GM21786 (cell line): ENCODE measurements at regions not wholly inside any gene's neighbourhood (a gene's known extent, or its start where the extent isn't known, plus 50 kb on each side); places are given as distances from the start of the nearest gene placed in this dataset.

Experiments
- ATAC-seq: cut with Tn5 transposase; IDR thresholded peaks from one replicate; pipeline ENCODE4 v1.9.1; 2021; ENCODE audit not compliant: unreplicated experiment

DNA sequence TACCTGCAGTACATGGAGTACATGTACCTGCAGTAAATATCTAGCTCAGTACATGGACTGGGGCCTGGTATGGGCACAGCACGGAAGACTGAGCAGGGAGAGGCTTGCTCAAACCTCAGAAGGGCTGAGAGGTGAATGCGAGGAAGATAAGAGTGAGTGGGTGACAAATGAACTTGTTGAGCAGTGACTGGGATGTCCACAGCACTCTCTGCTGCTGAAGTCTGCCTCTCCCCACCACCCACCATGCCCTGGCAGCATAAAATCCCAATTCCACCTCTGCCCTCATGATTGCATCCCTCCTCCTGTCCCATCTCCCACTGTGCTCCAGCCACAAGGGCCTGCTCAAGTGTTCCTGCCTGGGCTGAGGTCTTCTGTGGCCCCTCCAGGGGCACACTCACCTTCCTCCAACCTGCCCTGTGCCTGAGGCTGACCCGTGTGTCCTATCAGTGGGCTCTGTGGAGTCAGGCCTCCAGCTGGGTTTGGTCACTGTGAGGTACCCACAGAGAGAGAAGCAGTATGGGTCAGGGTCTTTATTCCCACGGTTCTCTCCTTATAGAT, 114.2 kb downstream of the FOXD2 start:
- ATAC-seq, result no peak

DNA sequence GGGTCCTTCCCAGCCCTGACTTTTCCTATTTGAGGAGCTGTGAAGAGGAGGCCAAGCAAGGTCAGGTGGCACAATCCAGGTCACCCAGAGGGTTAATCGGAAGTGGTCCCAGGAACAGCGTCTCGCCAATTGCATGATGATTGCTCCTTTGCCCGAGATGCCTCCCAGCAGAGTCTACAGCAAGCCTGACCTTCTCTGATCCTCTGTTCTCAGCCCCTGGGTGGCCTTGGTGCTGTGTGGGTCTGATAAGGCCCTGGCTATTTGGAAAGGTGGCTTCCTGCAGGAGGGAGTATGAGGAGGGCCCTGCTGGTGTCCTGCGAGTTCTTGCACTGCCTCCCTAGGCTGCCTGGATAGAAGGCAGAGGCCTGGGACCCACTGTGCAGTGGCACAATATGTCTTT, 116.2 kb downstream of the FOXD2 start:
- ATAC-seq, result no peak

DNA sequence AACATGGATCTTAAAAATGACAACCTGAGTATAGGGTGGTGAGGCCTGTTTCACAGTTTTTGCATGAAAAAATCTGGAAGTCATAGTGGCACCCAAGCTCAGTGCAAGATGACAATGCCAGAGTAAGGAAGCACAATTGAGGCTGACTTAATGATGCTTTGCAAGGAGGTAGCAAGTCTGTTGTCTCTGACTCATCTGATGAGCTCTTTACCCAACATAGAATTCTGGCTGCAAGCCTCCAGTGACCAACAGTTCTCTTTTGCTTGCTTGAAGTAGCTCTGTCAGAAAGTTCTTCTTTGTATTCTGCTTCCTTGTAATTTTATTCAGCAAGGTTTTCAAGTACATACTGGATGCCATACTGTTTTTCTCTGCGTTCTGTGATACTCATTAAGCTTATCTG, 117.1 kb downstream of the FOXD2 start:
- no peak for ATAC-seq

DNA sequence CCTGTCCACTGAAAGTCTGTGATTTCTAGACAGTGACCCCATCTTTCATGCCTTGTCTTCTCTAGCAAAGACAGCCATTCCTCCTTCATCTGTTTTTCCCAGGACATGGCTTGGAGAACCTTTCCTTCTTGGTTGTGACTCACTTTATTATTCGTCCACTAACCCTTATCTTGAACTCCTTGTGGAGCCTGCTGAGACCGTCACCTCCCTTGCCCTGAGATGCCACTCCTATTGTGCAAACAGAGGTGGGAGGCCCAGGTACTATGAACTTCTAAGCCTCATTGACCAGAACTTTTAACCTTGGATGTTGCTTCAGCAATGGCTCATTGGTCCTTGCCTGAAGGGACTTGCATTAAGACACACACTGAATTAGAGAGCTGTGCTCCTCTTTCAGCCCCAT, 117.5 kb downstream of the FOXD2 start:
- ATAC-seq, result no peak

DNA sequence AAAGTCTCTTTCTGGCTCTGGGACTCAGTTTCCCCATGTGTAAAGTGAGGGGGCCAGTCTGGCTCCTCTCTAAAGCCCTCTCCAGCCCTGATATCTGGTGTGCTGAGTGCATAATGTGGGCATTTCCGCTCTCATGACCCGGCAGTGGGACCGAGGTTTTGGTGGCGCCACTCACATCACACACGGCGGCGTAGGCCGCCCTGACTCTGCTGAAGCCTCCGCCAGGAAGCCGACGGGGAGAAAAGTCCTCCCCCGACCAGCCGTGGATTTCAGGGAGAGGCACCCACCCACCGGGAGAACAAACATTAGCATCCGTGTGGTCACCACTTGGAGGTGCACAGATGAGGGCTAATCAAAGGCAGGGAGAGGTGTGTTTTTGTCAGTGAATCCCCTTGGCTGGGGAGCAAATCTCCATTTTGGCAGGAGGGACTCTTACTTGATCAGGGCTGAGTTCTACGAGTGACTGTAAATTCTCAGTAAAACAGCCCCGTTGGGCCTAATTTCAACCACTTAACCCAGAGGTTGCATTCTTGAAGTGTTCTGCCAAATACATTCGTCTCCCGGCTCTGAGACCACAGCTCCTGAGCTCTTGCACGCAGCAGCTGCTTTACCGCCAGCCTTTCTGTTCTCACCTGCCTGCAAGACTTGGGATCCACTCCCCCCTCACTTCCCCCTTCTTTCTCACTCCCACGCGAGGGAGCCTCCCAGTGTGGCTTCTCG, 118.2 kb downstream of the FOXD2 start:
- ATAC-seq, result no peak

DNA sequence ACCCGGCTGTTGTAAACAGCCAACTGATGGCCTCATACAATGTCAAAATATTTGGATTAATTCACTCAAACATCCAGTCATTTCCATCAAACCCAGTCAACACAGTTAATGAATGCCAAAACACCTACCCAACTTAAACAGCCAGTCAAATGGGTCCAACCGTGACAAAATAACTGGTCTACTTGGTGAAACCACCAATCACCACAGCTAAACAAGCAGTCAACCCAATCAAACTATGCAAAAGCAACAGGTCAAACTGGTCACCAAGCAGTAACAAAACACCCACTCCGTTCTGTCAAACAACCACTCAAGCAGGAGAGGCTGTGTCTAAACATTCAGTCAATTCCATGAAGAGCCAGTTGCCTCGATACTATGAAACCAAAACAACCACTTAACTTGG, 119.2 kb downstream of the FOXD2 start:
- no peak for ATAC-seq

DNA sequence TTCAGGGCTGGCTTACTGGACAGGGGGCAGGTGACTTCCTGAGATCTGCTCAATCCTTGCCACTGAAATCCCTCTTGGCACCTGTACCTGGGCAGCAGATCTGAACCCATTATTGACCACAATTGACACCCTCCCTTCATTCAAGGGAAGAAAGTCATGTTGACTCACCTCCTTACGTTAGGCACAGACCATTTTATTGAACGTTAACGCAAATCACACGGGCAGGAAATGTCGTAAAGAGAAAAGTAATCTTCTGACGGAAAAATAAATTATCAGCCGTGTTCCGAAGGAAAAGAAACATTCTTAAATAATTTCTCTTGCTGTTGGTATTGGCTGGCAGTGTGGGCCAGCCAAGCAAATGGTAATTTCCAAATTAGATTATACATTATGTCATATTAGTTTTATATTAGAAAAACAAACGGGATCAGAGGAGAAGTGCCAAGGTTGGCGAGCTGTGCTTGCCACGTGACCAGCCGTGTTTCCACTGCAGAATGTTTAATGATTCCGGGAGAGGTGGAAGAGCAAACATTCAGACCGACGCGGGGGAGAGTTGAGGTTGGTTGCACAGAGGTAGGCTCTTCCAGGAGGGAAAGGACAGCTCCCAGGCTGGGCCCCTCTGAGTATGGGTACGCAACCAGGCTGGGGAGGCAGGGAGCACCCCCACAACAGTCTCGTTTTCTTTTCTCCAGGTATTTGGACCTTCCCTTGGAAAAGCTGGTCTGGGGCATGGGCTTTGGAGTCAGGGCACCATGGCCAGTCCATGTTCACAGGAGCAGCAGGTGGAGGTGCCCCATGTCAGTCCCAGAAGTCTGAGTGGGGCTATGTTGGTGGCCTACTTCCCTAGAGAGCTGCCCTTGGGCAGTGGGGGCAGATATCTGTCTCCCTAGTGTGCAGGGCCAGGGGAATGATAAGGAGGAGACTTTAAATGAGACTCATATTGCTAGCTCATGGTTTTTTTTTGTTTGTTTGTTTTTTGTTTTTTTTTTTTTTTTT, 121.1 kb downstream of the FOXD2 start:
- ATAC-seq, result no peak

DNA sequence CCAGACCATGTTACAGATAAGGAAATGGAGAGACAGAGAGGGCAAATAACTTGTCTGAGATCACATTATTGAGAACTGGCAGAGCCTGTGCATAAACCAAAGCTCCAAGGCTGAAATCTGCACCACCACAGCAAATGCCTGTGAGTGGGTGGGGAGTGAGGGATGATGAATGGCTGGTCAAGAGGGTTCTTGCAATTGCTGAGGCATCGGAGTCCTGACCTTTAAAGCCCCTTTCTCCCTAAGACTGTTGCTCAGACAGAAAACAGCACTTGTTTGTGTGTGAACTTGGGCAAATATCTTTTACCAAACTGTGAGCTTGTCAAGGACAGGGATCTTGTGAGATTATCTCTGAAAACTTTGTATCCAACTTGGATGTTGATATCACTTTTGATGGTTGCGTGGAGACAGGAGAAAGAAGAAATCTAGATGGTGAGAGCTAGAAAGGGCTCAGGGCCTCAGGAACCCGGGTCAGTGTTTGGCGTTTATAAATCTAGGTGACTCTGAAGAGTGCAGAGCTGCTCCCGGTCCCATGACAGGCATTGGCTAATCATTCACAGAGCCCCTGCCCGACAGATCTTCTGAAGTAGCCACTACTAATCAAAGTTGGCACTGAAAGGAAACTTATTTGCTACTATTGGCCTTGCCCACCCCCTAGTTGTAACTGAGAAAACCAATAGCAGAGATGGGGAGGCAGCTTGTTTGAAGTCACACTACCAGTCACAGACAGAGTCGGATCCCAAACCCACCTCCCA, 122.3 kb downstream of the FOXD2 start:
- no peak for ATAC-seq

DNA sequence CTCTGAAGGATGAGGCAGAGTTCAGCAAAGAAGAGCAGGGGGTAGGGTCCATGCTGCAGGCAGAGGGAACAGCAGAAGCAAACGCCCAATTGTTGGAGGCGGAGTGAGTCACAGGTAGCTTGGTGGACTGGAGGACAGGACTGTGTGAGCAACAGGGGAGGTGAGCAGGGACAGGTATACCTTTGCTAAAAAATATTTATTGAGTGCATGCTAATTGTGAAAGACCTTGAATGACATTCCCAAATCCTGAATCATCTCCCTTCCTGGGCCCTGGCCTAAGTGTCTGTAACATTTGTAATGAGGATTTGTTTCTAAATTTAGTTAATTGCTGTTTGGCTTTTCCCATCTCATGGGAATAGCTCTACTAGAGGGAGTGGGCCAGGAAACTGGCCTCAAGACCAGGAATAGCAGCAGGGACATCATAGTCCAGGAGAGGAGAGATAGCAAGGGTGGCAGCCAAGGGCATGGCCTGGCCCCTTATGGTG, 123.7 kb downstream of the FOXD2 start:
- no peak for ATAC-seq

DNA sequence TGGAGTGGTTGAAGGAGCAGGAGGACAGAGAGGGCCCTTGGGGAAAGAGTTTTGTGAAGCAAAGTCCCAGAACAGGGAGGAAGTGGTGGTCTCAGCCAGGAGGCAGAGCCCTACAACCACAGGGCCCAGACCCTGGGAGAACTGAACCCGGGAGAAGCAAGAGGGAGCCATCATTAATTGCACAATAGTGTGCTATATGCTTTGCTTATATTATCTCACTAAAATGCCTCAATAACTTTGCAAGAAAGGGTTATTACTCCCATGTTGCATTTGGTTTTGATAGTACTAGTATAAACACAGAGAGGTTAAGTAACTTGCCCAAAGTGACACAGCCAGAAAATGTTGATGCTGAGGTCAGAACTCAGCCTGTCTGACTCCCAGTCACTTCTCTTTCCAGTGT, 124.3 kb downstream of the FOXD2 start:
- no peak for ATAC-seq

DNA sequence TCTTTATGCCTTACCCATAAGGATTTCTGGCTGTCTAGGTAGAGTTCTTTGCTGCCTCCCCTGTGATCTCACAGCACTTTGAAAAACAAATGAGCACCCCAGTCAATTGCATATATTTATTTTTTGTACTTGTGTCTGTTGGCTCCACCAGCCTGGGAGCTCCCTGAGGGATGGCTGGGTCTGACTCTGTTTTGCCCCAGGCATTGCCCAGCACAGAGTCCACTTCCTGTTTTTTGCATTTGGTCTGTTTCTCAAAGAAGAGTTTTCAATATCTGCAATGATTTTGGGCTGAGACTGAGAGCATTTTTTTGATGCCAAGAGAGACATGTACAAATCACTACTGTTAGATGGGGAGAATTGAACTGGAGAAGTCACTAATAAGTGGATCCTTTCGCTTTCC, 125.0 kb downstream of the FOXD2 start:
- ATAC-seq, result no peak

DNA sequence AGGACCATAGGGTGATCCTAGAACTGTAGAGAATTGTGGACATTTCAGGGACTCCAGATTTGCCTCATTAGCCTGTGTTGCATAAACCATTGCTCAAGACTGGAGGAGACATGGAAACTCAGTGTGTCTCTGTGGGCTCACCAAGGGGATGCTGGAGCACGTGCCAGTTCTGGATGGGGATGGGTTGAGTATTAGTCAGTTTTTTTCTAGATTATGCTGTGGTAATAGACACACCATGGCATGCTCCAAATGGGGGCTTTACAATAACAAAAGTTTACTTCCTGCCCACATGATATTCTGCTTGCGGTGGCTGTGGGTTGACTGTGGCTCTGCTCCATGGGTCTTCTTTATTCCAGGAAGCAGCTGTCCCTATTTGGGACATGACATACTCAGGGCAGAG, 125.4 kb downstream of the FOXD2 start:
- no peak for ATAC-seq

DNA sequence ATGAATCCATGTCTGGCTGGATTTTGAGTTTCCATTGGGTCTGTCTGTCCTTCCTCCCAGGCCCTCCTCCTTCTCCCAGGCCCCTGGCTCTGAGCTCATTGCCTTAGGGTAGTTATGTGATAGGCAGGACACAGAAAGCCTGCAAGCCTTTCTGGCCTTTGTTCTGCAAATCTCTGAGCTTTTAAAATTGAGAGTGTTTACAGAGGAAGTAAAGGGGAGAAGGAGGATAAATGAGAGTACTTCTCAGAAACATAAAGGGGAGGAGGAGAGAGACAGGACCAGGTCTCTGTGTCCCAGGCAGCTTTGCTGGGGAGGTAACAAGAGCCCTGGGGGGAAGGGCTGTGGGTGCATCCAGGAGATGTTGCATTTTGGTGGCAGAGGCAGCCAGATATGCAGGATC, 126.7 kb downstream of the FOXD2 start:
- no peak for ATAC-seq

DNA sequence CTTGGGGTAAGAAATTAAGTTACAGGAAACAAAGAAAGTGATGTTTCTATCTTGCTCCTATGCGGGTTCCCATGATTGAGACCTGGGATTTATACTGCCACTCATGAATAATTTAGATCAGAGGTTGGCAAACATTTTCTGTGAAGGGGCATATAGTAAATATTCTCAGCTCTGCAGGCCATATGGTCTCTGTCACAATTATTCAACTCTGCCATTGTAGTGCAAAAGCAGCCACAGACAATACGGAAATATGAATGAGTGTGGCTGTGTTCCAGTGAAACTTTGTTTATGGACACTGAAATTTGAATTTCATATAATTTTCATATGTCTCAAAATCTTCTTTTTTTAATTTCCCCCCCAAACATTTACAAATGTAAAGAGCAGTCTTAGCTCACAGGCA, 127.2 kb downstream of the FOXD2 start:
- no peak for ATAC-seq

DNA sequence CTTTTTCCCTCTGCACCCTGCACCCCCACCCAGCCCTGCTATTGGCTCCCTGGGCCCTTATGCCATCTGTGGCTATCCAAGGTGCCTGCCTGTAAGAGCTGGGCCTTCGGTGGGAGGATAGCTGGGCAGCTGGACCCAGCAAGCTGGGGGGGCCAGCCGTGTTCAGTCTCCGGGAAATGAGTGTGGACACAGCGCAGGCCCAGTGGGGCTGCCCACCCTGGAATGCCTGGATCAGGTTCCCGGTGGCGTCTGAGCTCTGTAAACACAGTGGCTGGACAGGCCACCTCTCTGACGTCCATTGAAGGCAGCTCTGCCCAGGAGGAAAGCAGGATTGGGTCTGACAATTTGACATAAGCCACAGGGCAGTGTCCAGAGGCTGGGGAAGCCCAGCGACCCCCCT, 127.8 kb downstream of the FOXD2 start:
- ATAC-seq, result no peak

DNA sequence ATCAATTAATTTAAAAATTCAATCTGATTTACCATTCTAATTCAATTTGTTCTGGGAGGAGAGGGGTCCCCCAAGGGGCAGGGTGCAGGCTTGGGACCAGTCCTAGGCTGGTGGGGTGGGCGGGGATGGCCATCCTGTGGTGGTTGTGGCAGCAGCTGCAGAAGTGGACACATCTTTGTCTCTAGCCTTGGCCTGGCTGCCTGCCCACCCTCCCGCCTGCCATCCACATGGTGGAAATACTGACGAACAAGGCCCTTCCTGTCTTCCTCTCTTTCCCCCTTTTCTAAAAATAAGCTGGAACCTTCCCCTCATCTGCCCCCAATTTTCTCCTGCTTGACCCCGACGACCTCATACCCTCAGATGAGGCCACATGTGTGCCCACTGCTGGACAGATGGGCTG, 130.9 kb downstream of the FOXD2 start:
- no peak for ATAC-seq

DNA sequence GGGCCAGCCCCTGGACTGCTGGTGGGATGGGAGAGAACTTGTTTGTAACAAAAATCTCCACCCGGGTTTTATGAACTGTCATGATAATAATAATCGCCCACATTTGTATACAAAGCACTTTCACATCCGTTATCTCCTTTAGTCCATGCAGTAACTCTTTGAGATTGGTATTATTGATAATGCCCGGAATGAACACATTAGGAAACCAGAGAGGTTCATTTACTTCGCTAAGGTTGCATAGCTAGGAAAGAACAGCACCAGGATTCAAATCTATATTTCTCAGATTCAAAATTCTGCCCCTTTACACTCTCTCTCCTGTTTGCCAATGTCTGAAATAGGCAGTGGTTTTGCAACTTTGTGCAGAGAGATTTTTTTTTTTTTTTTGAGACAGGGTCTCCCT, 131.4 kb downstream of the FOXD2 start:
- no peak for ATAC-seq

DNA sequence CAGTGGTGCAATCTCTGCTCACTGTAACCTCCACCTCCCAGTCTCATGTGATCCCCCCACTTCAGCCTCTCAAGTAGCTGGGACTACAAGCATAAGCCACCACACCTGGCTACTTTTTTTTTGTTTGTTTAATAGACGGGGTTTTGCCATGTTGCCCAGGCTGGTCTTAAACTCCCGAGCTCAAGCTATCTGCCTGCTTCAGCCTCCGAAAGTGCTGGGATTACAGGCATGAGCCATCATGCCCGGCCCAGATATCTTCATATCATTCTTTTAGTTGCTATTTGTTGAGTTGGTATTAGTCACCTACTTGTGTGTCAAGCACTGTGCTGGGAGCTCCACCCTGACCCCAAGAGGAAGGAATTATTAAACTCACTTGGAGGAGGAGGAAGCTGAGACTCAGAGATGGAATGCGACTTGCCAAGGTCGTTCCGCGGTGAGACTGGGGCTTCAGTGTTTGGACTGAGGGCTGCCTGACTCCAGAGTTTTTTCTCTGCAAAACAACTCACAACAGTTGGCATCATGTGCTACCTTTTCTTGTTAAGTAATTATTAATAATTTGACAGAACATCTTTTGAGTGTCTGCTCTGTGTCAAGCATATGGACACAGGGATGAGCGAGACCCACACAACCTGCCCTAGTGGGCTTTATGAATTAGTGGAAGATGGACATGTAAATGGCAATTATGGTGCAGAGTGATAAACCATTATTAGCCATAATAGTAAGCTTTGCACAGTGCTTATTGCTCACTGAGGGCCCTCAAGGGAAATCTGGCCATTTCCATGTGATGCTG, 132.0 kb downstream of the FOXD2 start:
- no peak for ATAC-seq

DNA sequence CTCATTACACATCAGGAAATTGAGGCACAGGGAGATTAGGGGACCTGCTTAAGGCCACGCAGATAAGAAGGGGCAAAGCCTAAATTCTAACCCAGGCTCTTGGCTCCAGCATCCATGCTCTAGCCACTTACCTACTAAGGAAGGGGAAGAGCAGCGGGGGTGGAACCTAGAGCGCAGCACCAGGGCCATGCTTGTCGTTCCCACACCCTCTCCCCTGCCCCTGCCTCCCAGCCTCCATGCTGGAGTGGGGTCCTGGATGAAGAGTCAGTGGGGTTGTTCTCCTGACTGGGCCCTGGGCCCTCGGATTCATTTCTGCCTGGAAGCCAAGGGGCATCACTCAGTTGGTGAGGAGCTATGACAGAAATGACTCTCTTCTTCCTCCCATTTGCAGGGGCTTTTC, 133.3 kb downstream of the FOXD2 start:
- ATAC-seq, result no peak

DNA sequence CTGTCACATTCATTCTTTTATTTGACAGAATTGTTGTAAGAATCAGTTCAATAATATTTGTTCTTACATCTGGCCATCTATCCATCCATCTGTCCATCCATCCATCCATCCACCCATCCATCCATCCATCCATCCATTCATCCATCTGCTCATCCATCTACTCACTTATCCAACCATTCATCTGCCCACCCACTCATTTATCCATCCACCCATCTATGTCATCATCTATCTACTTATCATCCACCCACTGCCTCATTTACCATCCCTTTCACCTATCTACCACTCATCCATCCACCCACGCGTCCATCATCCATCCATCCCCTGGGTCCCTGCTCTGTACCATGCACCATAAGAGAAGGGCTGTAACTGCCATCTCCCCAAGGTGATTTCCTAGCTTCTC, 134.1 kb downstream of the FOXD2 start:
- ATAC-seq, result no peak
